GM12872 (cell line): ENCODE measurements at regions not wholly inside any gene's neighbourhood (a gene's known extent, or its start where the extent isn't known, plus 50 kb on each side); places are given as distances from the start of the nearest gene placed in this dataset.

Experiments used
- TF ChIP-seq, protein P1 (sequence below): IDR thresholded peaks from 3 replicates; pipeline ENCODE4 v1.5.1; 2011; ENCODE audit warnings: low read depth, mild to moderate bottlenecking, low read length, moderate library complexity; ENCODE audit not compliant: insufficient read depth

DNA sequence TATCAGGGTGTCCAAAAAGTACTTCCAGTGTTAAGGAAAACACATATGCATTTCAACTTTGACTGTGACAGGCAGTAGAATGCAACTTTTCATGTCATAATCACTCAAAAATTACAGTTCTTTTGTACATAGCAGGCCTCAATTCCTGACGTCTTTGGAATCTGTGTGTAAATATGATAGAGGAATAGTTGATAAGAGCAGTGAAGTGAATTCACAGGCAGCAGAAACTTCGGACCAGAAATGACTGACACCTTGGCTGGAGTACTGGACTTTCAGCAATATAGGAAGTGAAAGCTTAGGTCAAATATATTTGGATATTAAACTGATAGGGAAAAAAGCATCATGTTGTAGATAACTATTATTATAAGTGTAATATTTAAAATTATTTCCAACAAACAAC is 1741.2 kb upstream of the PCDH20 start:
- TF ChIP-seq, protein P1, sequence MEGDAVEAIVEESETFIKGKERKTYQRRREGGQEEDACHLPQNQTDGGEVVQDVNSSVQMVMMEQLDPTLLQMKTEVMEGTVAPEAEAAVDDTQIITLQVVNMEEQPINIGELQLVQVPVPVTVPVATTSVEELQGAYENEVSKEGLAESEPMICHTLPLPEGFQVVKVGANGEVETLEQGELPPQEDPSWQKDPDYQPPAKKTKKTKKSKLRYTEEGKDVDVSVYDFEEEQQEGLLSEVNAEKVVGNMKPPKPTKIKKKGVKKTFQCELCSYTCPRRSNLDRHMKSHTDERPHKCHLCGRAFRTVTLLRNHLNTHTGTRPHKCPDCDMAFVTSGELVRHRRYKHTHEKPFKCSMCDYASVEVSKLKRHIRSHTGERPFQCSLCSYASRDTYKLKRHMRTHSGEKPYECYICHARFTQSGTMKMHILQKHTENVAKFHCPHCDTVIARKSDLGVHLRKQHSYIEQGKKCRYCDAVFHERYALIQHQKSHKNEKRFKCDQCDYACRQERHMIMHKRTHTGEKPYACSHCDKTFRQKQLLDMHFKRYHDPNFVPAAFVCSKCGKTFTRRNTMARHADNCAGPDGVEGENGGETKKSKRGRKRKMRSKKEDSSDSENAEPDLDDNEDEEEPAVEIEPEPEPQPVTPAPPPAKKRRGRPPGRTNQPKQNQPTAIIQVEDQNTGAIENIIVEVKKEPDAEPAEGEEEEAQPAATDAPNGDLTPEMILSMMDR = no peak

DNA sequence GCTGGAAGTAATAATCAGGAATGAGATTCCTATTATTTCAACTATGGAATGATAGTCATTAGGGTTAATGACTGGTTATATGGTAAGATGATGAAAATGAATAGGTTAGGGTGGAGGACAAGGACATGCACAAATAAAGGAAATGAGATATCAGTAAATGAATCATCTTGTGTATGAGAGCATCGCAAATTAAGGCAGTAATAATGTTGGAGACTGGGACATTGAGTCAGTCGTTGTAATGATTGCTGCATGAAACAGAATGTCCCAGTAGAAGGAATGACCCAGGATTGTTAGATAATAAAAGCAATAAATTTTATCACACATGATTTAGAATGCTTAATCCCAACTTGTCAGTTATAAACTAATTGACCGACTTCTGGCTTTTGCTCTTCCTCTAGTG is 1733.7 kb upstream of the PCDH20 start:
- TF ChIP-seq, protein P1 = no peak

DNA sequence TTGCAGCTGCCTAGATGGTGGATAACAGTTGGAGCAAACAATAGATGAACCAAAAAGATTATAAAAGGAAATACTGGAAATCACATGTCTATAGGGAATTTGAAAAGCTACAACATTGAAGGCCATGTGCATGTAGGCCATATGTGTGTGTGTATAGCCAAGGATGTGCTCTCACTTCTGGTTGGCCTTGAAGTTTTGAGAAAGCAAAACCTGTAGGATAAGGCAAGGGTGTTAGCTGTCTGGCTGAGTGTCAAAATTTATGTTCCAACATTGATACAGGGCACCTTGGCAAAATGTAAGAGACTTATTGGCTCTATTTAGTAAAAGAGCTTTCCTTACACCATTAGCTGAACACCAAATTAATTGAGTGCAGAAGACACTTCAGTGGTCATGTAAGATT is 1723.6 kb upstream of the PCDH20 start:
- TF ChIP-seq, protein P1 = no peak

DNA sequence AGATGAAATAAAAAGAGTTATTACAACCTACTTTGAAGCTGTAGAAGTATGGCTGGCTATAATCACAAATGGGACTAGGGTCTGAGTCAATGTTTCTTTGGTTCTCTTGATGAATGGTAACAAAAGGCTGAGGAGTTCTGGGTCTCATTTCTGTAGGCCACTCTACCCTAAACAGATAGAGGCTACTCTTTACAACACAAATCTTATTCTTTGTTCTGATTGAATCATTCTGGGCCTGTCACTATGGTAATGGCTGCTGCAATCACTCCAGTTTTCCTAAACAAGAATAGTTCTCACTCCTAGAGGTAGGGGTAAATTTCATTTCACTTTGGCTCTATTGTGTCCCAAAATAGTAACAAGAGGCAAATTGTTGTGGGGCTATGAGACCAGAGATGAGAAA is 1714.3 kb upstream of the PCDH20 start:
- TF ChIP-seq, protein P1 = no peak

DNA sequence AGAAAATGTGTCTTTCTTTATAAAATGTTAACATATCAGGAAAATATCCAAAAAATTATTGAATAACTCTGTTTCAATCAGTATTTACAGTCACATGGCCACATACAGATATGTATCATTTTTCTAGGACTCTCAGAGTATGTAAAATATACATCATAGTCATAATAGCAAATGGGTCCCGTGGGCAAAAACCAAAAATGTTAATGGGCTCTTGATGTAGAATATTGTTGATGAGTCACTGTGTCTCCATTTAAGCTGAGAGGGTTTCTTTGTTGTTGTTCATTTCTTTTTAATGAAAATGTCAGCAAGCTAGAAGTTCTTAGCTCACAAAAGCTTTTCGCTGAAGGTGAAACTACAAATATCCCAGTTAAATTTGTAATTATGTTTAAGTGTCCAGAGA is 1713.1 kb upstream of the PCDH20 start:
- TF ChIP-seq, protein P1 = no peak

DNA sequence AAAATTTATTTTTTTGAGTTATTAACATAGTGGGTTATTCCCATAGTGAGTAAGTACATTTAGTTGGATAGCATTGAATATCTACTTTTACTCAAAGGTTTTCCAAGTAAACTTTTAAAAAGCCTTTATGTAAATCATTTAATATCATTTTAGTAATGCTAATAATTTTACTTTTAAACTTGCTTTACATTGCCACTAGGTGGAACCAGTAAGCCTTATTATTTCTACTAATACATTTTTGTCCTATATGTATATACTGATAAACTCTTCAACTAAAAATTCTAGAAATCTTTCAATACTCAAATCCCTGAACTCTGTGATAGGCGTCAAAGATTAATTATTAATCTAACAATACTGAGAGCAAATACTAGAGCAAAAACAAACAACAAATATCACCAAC is 1709.2 kb upstream of the PCDH20 start:
- TF ChIP-seq, protein P1 = peak; percentile 16; the same call in 1 of the 3 replicates

DNA sequence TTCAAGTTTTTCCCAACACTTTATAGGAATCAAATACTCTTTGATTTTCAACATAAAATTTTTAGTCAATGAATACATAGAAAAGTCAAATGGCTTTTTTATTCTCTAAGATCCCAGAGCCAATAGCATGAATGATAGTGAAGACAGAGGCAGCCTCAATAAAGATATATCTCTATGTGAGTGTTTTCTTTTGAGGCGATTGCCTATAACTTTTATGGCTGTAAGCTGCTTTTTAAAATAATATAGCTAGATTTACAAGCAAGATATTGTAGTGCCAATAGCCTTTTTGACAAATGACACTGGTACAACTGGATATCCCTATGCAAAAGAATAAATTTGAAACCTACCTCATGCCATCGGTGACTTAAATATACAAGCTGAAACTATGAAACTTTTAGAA is 1705.2 kb upstream of the PCDH20 start:
- TF ChIP-seq, protein P1 = no peak

DNA sequence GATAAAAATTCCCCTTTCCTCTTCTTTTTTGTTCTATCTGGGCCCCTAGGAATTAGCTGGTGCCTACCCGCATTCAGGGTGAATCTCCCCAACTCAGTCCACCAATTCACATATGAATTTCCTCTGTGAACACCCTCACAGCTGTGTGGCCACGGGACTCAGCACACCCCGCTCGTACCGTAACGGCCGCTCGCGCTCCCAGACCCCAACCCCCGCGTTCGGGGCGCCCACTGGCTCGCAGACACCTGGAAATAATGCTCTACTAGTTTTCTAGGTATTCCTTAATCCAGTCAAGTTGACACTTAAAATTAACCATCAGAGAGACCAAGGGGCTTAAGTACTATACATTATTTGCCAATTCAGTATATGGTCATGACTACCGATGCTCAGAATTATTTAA is 1702.1 kb upstream of the PCDH20 start:
- TF ChIP-seq, protein P1 = no peak
